A549 (cell line): ENCODE measurements at regions not wholly inside any gene's neighbourhood (a gene's known extent, or its start where the extent isn't known, plus 50 kb on each side); places are given as distances from the start of the nearest gene placed in this dataset.

ENCODE experiments used
- BHLHE40 ChIP-seq: IDR thresholded peaks from 2 replicates; pipeline ENCODE4 v1.6.1; 2012; ENCODE audit warnings: low read depth, low read length, inconsistent platforms
- CEBPB ChIP-seq, 2 experiments: fragments of >200 bp in 1 of 2; sonication (Bioruptor Twin) in 1 of 2; formaldehyde crosslinking in 1 of 2; IDR thresholded peaks; 2 replicates each; pipeline ENCODE4 v1.6.1; 2012 to 2016
- CTCF ChIP-seq: fragments of >200 bp; sonication (Bioruptor Twin); formaldehyde crosslinking; IDR thresholded peaks from 3 replicates; pipeline ENCODE4 v1.5.1; 2016
- HMGXB4 ChIP-seq: fragments of 250-450 bp; sonication (Bioruptor Pico); IDR thresholded peaks from 2 replicates; pipeline ENCODE4 v1.5.0; 2021; ENCODE audit warnings: mild to moderate bottlenecking, moderate library complexity, borderline replicate concordance
- MAX ChIP-seq: IDR thresholded peaks from 2 replicates; pipeline ENCODE4 v1.6.1; 2012
- POLR2A ChIP-seq: IDR thresholded peaks from 2 replicates; pipeline ENCODE4 v1.6.1; 2012; ENCODE audit warnings: mild to moderate bottlenecking, low read length
- RAD21 ChIP-seq, 2 experiments: fragments of >200 bp in 1 of 2; sonication (Bioruptor Twin) in 1 of 2; formaldehyde crosslinking in 1 of 2; IDR thresholded peaks in 1 of 2; conservative IDR thresholded peaks in 1 of 2; 2 replicates in 1 of 2; 3 replicates in 1 of 2; pipeline ENCODE4 v1.6.1; 2012 to 2018; ENCODE audit warnings: inconsistent platforms in 1 of 2
- REST ChIP-seq: fragments of 200-600 bp; sonication (generic); IDR thresholded peaks from 2 replicates; pipeline ENCODE4 v1.6.1; 2016; ENCODE audit warnings: antibody characterized with exemption, mild to moderate bottlenecking, moderate library complexity

GRCh38 chr2:76157531-76157930, 446.8 kb upstream of the GCFC2 start:
- TF ChIP-seq CTCF: no peak
- TF ChIP-seq RAD21 (conservative IDR thresholded peaks at IDR 0.05 in 1 of 2, IDR thresholded peaks at IDR 0.05 in 1 of 2): no peak
- TF ChIP-seq HMGXB4: no peak
- TF ChIP-seq CEBPB (IDR thresholded peaks at IDR 0.05): no peak
- no peak for TF ChIP-seq POLR2A
- no peak for TF ChIP-seq MAX
- no peak for TF ChIP-seq REST
- TF ChIP-seq BHLHE40: no peak
